SK-N-SH (cell line): ENCODE measurements at regions not wholly inside any gene's neighbourhood (a gene's known extent, or its start where the extent isn't known, plus 50 kb on each side); places are given as distances from the start of the nearest gene placed in this dataset.

Experiments
- CTCF ChIP-seq: fragments of 200-600 bp; sonication (generic); IDR thresholded peaks from 2 replicates; pipeline ENCODE4 v1.6.1; 2017; ENCODE audit warnings: antibody characterized with exemption, mild to moderate bottlenecking, moderate library complexity
- FOXJ3 ChIP-seq: sonication (generic); formaldehyde crosslinking; IDR thresholded peaks from 2 replicates; pipeline ENCODE4 v1.5.1; 2020; ENCODE audit warnings: mild to moderate bottlenecking, missing genetic modification reagents
- IRF3 ChIP-seq: fragments of 150-350 bp; IDR thresholded peaks from 2 replicates; pipeline ENCODE4 v1.6.1; 2016; ENCODE audit warnings: mild to moderate bottlenecking, low read depth, low read length
- MAX ChIP-seq: IDR thresholded peaks from 2 replicates; pipeline ENCODE4 v1.4.0; 2012; ENCODE audit warnings: low read depth
- MXI1 ChIP-seq: IDR thresholded peaks from 2 replicates; pipeline ENCODE4 v1.6.1; 2012; ENCODE audit warnings: mild to moderate bottlenecking, low read depth, low read length, improper control_type of control experiment
- NRF1 ChIP-seq: IDR thresholded peaks from 2 replicates; pipeline ENCODE4 v1.6.1; 2012; ENCODE audit warnings: low read depth, mild to moderate bottlenecking, low read length
- SMC3 ChIP-seq: IDR thresholded peaks from 2 replicates; pipeline ENCODE4 v1.6.1; 2012; ENCODE audit warnings: low read depth, low read length, improper control_type of control experiment
- TAF1 ChIP-seq: IDR thresholded peaks from 2 replicates; pipeline ENCODE4 v1.6.1; 2012; ENCODE audit warnings: low read depth, mild to moderate bottlenecking, low read length, moderate library complexity, borderline replicate concordance

GRCh38 chr15:88992216-88992615 lies 79.0 kb upstream of the MFGE8 start:
- no peak for TF ChIP-seq CTCF
- TF ChIP-seq NRF1 = no peak
- no peak for TF ChIP-seq FOXJ3 (CRISPR knock-in tag)
- TF ChIP-seq IRF3 = no peak
- no peak for TF ChIP-seq MAX
- no peak for TF ChIP-seq TAF1
- no peak for TF ChIP-seq SMC3
- TF ChIP-seq MXI1 = no peak
